SK-N-SH (cell line): ENCODE measurements at regions not wholly inside any gene's neighbourhood (a gene's known extent, or its start where the extent isn't known, plus 50 kb on each side); places are given as distances from the start of the nearest gene placed in this dataset.

Source experiments
- EP300 ChIP-seq, 2 experiments: IDR thresholded peaks; 2 replicates each; pipeline versions ENCODE4 v1.4.0 to v1.6.1; 2012; ENCODE audit warnings: borderline replicate concordance in 1 of 2, low read depth in 1 of 2, low read length in 1 of 2
- SIN3A ChIP-seq: IDR thresholded peaks from 2 replicates; pipeline ENCODE4 v1.6.1; 2012; ENCODE audit warnings: low read depth, mild to moderate bottlenecking, low read length, moderate library complexity, borderline replicate concordance
- YY1 ChIP-seq: IDR thresholded peaks from 2 replicates; pipeline ENCODE4 v1.4.0; 2012; ENCODE audit warnings: low read depth, mild to moderate bottlenecking

DNA sequence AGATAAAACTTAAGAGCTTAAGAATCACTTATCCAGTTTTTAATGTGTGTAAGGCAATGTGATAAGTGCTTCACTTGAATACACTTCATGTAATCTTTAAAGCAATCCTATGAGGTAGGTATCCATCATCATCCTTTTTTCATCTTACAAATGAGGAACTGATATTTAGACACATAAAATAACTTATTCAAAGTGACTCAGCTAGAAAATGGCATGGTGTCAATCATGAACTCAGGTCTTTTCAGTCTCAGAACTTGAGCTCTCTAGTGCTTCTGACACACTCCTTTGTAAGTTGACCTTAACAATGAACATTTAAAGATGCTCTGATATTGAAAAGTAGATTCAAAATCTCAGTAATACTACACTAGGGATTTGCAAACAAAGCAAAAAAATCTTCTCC lies 224.8 kb upstream of the TEX13C start:
- TF ChIP-seq SIN3A (no peak), YY1 (no peak), EP300 (IDR thresholded peaks at IDR 0.05; ENCODE audit: borderline replicate concordance in 1 of 2, low read depth in 1 of 2, low read length in 1 of 2) (no peak)
